Ovary (tissue), 3 donors: ENCODE measurements at regions not wholly inside any gene's neighbourhood (a gene's known extent, or its start where the extent isn't known, plus 50 kb on each side); places are given as distances from the start of the nearest gene placed in this dataset.

Source experiments
- CTCF ChIP-seq, 3 donors: fragments of 450-650 bp in 2 of 3; fragments of 200-600 bp in 1 of 3; IDR thresholded peaks; one replicate each; pipeline versions ENCODE4 v1.5.1 to v1.8.0; 2016 to 2022; ENCODE audit warnings: antibody characterized with exemption in 3 of 3, mild to moderate bottlenecking in 1 of 3
- EP300 ChIP-seq: sonication (generic); formaldehyde crosslinking; IDR thresholded peaks from one replicate; pipeline ENCODE4 v1.6.1; 2017; ENCODE audit warnings: antibody characterized with exemption
- POLR2A ChIP-seq: fragments of 450-650 bp; IDR thresholded peaks from one replicate; pipeline ENCODE4 v1.6.1; 2017; ENCODE audit warnings: antibody characterized with exemption, mild to moderate bottlenecking, moderate library complexity
- donor health status: DM: no; HTN: no; CAD: no.

GRCh38 chr6:134599079-134599478 lies 281.2 kb upstream of the SGK1 start:
- TF ChIP-seq POLR2A (no peak), CTCF (IDR thresholded peaks at IDR 0.05) (no peak), EP300 (no peak)
